CD4-positive, alpha-beta T cell treated with Interleukin-6 for 4 hours (primary cell): ENCODE measurements at regions not wholly inside any gene's neighbourhood (a gene's known extent, or its start where the extent isn't known, plus 50 kb on each side); places are given as distances from the start of the nearest gene placed in this dataset.

Source experiments
- DNase-seq: peaks from one replicate; pipeline ENCODE4 v3.0.0-alpha.2; 2020; ENCODE audit warnings: mixed read lengths

DNA sequence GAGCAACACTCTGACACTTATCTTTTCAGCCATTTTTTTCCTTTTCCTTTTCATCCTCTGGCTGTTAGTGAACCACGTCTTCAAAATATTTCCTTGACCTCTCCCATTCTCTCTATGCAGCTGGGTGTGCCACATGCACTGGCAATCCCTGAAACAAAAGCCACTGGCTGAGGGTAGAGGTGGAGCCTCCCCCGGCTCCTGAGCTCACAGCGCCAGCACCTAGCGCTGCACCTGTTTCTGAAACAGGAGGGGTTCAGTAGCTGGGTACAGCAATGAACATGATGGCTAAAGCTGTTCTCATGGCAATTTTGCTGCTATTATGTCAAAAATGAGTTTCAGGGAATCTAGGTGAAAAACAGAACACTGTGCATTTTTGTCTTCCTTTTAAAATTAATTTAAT, 314.7 kb upstream of the ATP10A start:
- no peak for DNase-seq

DNA sequence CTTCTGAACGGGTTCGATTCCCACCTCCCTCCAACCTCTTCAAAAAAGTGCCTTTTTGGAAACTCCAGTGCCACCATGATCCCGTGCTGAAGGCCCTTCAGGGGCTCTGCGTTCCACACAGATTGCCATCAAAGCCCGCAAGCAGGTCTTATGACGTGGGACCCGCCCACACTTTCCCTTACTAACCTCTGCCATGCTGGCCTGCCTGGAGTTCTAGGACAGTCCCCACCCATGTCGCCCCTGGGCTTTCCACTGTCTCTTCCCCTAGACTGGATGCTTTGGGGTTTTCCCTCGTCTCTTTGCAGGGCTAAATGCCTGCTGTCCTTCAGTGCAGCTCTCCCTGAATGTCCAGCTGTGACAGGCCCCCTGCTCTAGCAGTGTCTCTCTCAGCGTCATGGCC, 313.7 kb upstream of the ATP10A start:
- DNase-seq: no peak

DNA sequence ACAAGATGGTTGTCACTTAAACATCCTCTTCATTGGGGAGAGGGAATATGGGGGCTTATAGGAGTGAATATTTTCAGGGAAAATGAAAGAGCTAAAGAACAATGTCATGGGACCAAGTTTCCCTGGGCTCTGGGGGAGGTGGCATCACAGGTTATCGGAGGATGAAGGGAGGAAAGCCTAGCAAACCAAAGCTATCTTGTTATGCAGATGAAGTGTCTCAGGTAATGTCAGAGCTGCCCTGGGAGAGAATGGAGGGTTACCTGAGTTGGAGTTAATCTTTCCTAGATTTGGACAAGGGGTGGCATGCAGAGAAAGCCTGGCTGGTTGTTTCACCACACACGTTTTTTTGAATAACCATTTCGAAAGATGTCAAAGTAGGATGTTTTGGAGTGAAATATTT, 308.1 kb upstream of the ATP10A start:
- DNase-seq: no peak

DNA sequence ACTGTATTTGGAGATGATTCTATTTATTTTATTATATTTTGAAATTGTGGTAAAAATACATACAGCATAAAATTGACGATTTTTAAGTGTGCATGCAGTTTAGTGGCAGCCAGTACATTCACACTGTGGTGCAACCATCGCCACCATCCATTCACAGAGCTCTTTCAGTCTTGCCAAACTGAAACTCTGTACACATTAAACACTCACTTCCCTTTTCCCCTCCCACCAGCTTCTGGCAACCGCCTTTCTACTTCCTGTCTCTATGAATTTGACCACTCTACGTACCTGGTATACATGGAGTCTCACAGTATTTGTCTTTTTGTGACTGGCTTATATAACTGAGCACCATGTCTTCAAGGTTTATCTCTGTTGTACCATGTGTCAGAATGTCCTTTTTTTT, 303.3 kb upstream of the ATP10A start:
- no peak for DNase-seq

DNA sequence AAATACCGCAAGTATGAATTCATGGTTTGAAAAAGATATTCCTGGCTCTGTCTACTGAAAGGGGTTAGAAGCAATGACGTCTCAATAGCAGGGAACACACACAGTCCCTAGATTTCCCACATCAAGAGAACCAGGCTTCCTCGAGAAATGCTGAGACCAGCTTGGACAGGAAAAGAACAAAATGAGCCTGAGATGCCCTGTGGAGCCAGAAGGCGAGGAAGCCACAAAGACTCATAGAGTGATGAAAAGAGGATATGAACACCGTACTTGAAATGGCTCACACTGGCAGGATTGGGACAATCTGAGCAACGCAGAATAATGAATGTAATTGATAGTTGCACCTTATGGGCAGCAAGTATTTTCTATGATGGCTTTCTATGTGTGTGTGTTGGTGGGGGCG, 302.4 kb upstream of the ATP10A start:
- DNase-seq: no peak

DNA sequence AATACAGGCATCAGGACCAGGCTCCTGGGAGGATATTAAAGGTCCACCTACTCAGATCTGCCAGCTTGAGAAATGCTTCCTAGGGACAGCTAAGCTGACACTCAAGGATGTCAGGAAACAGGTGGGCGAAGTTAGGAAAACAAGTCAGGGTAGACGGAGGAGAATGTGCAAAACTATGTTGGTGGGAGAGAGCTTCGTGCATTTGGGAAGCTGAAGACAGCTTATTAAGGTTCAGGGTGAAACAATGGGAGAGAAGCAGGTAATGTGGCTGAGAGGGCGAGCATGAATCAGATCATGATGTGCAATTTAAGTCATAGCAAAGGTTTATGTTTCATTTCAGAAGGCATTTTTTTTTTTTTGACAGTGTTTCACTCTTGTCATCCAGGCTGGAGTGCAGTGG, 297.2 kb upstream of the ATP10A start:
- no peak for DNase-seq

DNA sequence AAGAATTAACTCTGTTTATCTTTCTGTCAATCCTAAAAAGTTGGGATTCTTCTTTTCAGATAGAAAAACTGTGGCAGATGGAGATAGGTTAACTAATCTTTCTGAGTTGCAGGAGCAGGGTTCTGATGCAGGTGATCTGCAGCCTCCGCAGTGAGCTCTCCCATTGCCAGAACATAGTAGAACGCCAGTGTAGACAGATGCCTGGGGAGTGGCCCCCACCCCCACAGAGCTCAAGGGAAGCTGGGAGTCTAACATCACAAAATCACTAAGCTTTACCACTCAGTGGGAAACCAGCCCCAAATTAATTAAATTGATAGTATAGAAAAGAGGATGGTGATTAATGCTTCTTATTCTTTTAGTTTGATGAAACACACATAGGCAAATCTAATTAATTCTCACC, 295.0 kb upstream of the ATP10A start:
- DNase-seq: no peak

DNA sequence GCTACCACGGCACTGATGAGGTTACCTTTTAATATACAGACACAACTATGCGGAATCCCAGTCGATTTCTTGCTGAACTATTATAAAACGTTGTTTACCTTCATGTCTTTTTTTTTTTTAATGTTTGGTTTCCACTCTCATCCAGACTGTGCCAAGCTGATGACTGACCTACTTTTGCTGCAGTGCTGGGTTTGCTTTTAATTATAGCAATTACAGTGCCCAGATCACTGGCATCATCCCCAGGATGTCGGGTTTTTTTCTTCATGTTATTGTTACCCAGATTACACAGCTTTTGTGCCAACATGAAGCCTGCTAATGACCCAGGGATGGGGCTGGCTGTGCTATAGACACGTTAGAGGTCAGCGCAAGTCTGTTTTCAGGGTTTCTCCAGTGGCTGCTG, 294.0 kb upstream of the ATP10A start:
- DNase-seq: no peak

DNA sequence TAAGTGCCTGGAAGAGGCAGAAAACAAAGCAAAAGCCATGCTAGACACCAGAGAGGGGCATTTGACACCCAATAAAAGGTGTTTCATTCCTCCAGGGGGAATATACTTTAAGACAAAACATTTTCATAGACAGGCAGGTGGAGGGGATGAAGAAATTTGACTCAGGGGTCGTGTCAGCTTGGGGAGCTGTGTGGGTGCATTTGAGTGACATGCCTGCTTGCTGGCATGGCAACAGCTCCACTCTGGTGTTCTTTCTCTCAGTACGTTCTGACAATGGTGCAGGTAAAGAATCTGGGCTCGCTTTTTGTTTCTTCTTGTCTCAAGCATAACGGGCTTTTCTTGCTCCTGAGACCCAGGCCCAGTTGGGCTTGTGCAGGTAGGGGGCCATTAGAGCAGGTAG, 292.9 kb upstream of the ATP10A start:
- no peak for DNase-seq

DNA sequence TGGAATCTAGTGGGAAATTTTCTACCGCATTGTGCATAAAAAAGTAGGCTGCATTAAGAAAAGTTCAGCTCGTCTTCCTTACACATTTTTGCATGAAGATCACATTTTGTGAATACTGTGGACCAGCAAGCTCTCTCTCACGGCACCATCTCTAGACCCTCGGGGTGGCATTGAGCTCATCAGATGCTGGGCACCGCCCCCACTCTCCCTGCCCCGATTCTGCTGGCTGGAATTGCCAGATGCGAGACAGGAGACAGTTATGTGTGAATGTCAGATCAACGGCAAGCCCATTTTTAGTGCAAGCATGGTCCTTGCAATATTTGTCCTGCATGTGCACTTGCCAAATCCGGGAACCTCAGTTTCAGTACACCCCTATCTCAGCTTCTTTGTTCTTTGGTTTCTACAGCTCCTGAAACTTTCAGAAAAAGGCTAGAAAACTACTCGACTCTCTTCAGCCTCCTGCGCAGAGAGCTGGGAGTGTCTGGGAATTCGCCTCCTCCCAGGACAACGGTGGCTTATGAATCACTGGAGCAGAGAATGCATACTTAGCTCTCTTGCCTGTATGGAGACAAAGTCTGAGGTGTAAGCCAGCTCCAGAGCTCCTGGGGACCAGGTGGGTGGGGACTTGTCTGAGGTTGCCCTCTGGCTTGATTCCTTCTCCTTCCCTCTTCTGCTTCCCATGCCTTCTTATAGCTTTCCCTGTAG, 285.2 kb upstream of the ATP10A start:
- no peak for DNase-seq

DNA sequence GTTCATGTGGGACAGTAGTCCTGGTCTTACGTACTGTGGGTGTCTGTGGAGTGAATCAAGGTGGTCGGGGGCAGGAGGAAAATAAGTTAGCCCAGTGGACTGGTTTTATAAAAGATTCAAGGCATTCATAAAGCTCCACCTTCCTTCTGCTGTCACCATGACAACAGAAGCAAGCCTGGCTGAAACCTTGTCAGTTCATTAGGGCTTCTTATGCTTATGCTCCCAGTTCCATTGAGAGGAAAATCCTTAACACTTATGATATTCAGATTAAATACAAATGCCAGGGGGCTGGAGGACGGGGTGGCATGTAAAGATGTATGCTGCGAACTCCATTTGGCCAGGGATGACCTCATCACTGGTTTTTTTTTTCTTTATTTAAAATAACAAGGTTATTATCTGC, 283.1 kb upstream of the ATP10A start:
- DNase-seq: no peak

DNA sequence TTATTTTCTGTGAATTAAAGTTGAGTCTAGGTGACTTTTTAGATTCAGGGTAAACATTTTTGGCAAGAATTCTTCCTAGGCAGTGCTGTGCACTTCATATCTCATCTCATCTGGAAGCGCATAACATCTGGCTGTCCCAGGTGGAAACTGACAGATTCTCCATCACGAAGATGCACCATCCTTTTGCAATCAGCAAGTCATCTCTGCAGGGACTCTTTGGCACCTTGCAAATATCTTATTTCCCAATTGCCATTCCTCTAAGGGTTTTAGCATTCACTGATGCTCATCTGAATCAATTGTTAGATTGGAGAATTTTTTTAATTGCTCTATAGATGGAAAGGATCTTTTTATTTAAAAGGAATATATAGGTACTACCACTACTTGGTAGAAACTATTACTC, 282.7 kb upstream of the ATP10A start:
- no peak for DNase-seq

DNA sequence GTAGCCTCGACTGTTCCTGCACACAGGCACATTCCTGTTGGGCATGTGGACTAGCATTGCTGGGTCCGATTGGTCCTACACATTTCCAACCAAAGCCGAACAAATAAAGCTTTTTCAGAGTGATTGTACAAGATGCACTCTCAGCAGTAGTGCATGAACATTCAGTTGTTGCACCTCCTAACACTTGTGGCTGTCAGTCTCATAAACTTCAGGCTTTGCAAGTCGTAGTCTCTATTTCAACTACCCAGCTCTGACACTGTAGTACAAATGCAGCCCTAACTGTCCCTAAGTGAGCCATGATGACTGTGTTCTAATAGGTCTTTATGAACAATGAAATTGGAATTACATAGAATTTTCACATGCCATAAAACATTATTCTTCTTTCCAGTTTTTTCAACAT, 281.7 kb upstream of the ATP10A start:
- DNase-seq: no peak

DNA sequence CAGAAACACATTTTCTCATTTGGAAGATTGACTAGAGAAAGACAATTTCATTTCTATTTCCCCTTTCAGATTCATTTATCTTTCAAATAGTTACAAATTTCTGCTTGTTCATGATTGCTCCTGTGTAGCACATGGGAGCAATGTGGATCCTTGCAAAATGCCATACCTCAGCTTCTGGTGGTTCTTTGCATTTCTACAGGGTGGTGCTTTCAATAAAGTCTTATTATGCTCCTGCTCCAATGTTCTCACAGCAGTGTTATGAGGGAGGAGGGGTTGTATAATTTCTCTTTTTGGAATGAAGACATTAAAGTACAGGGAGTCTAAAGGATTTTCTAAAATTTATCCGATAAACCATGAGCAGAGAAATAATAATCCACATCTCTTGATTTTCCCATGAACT, 280.1 kb upstream of the ATP10A start:
- DNase-seq: no peak

DNA sequence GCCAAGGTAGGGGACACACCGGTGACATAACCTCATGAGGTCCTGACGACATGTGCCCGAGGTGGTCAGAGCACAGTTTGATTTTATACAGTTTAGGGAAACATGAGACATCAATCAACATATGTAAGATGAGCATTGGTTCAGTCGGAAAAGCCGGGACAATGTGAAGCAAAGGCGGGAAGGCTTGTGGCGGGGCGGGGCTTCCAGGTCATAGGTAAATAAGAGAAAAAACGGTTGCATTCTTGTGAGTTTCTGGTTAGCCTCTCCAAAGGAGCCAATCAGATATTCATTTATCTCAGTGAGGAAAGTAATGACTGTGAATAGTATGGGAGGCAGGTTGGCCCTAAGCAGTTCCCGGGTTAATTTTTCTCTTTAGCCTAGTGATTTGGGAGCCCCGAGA, 271.7 kb upstream of the ATP10A start:
- no peak for DNase-seq

DNA sequence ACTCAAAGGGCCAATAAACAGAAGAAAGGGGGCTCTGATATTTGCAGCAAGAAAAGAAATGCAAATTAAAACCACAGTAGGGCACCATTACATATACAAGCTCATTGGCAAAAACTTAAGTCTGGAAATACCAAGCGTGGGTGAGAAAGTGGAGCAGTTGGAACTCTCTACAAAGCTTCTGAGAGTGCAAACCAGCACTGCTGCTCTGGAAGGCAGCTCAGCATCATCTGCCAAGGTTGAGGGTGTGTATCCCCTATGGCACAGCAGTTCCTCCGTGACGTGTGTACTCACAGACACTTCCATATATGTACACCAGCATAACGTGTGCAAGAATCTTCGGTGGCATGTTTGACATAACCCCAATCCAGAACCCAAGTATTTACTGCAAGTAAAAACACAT, 271.0 kb upstream of the ATP10A start:
- DNase-seq: no peak

DNA sequence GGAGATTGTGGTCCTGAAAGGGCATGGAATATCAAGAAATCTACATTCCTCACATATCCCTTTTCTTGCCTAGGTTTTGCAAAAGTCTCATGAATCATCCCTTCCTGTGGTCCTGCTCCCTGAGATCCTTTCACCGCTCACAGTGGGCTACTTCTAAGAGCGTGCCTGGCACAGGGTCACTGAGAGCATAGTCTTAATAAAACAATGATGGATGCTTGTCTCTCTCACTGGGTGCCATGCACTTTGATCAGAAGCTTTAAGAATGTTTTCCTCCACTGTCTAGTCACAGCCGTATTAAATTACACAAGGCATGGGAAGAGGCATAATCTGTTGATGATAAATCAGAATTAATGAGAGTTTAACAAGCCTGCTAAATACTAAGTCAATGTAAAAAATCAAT, 269.7 kb upstream of the ATP10A start:
- no peak for DNase-seq

DNA sequence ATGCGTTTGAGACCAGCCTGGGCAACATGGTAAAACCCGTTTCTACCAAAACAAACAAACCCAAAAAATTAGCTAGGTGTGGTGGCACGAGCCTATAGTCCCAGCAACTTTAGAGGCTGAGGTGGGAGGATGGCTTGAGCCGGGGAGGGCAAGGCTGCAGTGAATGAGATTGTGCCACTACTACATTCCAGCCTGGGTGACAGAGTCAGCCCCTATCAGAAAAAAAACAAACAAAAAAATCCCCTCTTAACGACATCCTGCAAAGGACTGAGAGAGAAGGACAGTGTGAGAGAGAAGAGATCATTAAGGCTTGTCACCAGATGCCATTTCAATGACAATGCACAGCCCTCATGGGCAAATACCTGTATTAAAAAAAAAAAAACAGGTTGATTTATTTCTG, 266.7 kb upstream of the ATP10A start:
- DNase-seq: no peak

DNA sequence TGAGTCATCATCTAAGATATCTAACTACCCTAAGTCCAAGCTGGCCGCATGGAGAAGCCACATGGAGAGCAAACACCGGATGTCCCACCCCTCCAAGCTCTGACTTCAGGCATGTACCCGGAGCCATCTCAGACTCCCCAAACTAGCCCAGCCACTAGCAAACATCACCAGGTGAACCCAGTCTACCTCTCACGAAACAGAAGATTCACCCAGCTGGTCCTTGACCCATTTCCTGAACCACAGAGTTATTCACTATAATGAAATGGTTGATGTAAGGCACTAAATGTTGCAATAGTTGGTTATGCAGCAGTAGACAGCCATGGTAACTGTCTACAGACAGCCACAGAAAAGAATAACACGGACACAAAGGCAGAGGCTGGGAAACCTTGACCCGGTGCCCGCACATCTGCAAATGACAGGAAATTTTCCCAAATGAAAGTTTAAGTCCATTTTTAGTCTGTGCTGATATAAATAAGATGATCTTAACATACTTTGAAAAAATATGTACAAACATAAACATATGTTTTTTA, 265.5 kb upstream of the ATP10A start:
- no peak for DNase-seq

DNA sequence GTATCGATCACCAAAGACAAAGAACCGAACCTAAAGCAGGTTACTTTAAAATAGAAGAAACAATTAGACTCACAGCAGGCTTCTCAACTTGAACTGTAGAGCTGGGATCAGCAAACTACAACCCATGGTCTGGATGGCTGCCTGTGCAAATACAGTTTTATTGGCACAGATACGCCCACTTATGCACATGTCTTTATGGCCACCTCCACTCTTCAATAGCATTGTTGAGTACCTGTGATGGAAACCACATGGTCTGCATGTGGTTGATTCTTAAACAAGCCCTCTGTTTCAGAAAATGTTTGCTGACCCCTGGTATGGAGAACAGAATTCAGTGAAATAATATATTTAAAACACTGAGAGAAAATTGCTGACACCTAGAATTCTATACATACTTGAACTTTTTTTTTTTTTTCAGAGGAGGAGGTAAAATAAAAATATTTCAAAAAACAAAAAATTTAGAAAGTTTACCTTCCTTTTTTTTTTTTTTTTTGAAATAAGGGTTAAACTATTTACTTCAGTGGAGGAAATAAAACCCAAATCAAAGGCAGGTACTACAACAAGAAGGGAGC, 263.8 kb upstream of the ATP10A start:
- DNase-seq: no peak

DNA sequence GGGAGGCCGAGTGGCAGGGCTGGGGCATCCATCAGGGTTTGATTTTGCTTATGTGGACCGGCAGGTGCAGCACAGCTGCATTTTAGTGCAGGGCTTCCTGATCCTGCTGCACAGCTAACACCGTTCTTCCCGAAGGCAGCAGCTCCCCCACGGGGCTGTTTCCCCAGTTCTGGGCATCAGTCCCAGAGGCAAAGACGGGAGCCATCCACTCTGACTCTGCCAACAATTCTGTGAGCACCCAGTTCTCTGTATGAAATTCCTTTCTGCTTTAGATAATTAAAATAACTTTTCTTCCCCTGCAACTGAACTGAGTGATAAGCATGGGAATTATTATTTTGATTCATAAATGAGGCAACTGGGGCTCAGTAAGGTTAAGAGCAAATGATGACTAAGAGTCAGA, 262.9 kb upstream of the ATP10A start:
- no peak for DNase-seq

DNA sequence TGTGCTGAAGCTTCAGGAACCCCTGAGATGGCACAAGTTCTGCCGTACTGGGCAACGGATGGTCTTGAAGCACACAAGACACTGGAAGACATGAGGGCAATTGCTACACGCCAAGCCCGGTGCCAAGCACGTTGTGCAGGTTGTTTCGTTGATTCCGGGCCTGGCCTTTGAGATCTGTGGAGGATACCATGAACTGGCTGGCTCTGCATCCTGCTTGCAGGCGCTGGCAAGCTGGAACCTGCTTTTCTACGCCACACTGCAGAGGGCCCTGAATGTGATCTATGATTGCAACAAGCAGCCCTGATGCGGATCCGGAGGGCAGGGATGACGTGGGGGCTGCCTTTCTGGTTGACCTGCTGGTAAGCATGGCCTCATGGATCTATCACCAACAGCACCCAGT, 262.5 kb upstream of the ATP10A start:
- DNase-seq: no peak

DNA sequence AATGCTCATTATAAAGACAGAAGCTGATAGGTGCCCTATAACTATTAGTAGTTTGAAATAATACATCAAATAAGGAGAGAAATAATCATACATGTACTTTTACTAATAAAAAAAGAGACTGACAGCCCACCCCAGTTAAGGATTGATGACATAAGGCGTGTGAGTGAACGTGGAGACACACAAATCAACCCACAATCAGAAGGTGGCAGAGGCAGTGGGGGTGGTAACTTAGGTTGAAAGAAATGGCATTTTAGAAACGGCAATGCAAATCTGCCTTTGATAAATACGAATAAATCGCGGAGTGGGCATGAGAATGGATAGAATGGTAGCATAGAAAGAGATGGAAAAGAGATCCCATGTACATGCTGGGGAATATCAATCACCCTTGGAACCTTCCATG, 256.2 kb upstream of the ATP10A start:
- DNase-seq: no peak

DNA sequence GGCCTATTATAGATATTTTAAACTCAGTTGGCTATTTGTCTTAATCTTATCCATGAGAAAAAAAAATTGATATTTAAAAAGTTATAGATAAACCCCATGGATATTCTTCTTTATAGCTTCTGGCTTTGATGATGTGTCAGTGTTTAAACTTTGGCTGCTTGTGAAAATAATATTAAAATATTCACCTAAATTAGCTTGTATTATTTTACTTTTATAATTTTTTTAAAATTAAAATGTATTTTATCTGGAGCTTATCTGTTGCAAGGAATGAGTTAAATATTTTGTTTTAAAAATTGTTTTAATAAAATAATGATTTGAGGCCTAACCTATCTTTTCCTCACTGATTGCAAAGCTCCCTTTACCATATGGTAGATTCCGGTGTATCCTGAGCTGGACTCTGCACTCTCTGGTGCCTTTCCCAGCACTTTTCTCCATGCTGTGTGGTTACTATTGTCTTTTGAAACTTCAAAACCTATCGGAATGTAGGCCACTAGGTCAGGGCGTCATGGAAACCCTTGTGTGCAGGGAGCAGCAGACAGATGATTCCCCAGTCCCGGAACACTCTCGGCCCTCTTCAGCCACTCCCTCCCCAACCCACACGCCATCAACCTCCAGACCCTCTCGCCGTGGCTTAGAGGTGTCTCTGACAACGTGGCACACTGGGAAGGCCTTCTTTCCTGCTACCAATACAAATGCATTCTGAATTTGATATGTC, 252.3 kb upstream of the ATP10A start:
- no peak for DNase-seq
